Skeletal muscle satellite cell (primary cell): ENCODE measurements at regions not wholly inside any gene's neighbourhood (a gene's known extent, or its start where the extent isn't known, plus 50 kb on each side); places are given as distances from the start of the nearest gene placed in this dataset.

Source experiments
- H3K27me3 ChIP-seq: 2 replicates; pipeline ENCODE4 v1.7.0; 2013; ENCODE audit warnings: low read length; ENCODE audit not compliant: control insufficient read depth, insufficient read depth
- H3K36me3 ChIP-seq: 2 replicates; pipeline ENCODE4 v1.7.0; 2013; ENCODE audit warnings: mild to moderate bottlenecking, control low read depth, low read length; ENCODE audit not compliant: insufficient read depth
- H3K4me1 ChIP-seq: 2 replicates; pipeline ENCODE4 v1.7.0; 2013; ENCODE audit warnings: low read length; ENCODE audit not compliant: control insufficient read depth, insufficient read depth
- H3K4me2 ChIP-seq: 2 replicates; pipeline ENCODE4 v1.7.0; 2013; ENCODE audit warnings: mild to moderate bottlenecking, low read length
- H3K4me3 ChIP-seq: 2 replicates; pipeline ENCODE4 v1.7.0; 2013; ENCODE audit warnings: low read length
- H3K9ac ChIP-seq: 2 replicates; pipeline ENCODE4 v1.7.0; 2013; ENCODE audit warnings: mild to moderate bottlenecking, low read depth, low read length, moderate library complexity
- H3K9me3 ChIP-seq: replicated peaks from 2 replicates; pipeline ENCODE4 v1.7.0; 2013; ENCODE audit warnings: mild to moderate bottlenecking, control low read depth, low read length

GRCh38 chr10:130792096-130792845 lies 519.2 kb downstream of the TCERG1L start:
- Histone ChIP-seq H3K4me2 (no peak overlapping the region), H3K36me3 (no peaks in the 10 kb centered on the region), H3K4me3 (no peak overlapping the region), H3K4me1 (no peaks in the 10 kb centered on the region), H3K9ac (no peak overlapping the region), H3K27me3 (no peaks in the 10 kb centered on the region), H3K9me3 (peaks cover 13% of the 10 kb centered on the region)

- no peak overlapping the region for H3K4me2 ChIP-seq
- no peaks in the 10 kb centered on the region for H3K4me1 ChIP-seq
- no peak overlapping the region for H3K4me3 ChIP-seq
- H3K27me3 ChIP-seq: no peaks in the 10 kb centered on the region
- no peaks in the 10 kb centered on the region for H3K36me3 ChIP-seq
- peaks cover 19% of the 10 kb centered on the region for H3K9me3 ChIP-seq
- H3K9ac ChIP-seq: no peak overlapping the region
Observed at GRCh38 chr10:130795819-130796218, 515.7 kb downstream of the TCERG1L start.

GRCh38 chr10:130799532-130799931 lies 512.0 kb downstream of the TCERG1L start:
- no peak overlapping the region for H3K4me2 ChIP-seq
- no peaks in the 10 kb centered on the region for H3K36me3 ChIP-seq
- H3K4me1 ChIP-seq: no peaks in the 10 kb centered on the region
- no peak overlapping the region for H3K4me3 ChIP-seq
- no peak overlapping the region for H3K9ac ChIP-seq
- H3K27me3 ChIP-seq: no peaks in the 10 kb centered on the region
- H3K9me3 ChIP-seq: peaks cover 23% of the 10 kb centered on the region

- Histone ChIP-seq H3K4me3 (no peak overlapping the region), H3K9ac (no peak overlapping the region), H3K27me3 (no peaks in the 10 kb centered on the region), H3K4me1 (no peaks in the 10 kb centered on the region), H3K9me3 (peaks cover 29% of the 10 kb centered on the region), H3K36me3 (no peaks in the 10 kb centered on the region), H3K4me2 (no peak overlapping the region)
Observed at GRCh38 chr10:130800281-130800680, 511.2 kb downstream of the TCERG1L start.

- Histone ChIP-seq H3K4me2 (no peak overlapping the region), H3K4me1 (no peaks in the 10 kb centered on the region), H3K27me3 (no peaks in the 10 kb centered on the region), H3K9me3 (peaks cover 28% of the 10 kb centered on the region), H3K9ac (no peak overlapping the region), H3K36me3 (no peaks in the 10 kb centered on the region), H3K4me3 (no peak overlapping the region)
Observed at GRCh38 chr10:130801276-130801675, 510.2 kb downstream of the TCERG1L start.

- H3K4me1 ChIP-seq: no peaks in the 10 kb centered on the region
- H3K4me2 ChIP-seq: no peak overlapping the region
- H3K27me3 ChIP-seq: no peaks in the 10 kb centered on the region
- H3K36me3 ChIP-seq: no peaks in the 10 kb centered on the region
- no peak overlapping the region for H3K4me3 ChIP-seq
- no peak overlapping the region for H3K9ac ChIP-seq
- H3K9me3 ChIP-seq: peaks cover 28% of the 10 kb centered on the region
Observed at GRCh38 chr10:130801784-130802183, 509.7 kb downstream of the TCERG1L start.

- no peaks in the 10 kb centered on the region for H3K36me3 ChIP-seq
- H3K9me3 ChIP-seq: peaks cover 28% of the 10 kb centered on the region
- H3K27me3 ChIP-seq: no peaks in the 10 kb centered on the region
Observed at GRCh38 chr10:130802301-130802700, 509.2 kb downstream of the TCERG1L start.

GRCh38 chr10:130804281-130804680 lies 507.2 kb downstream of the TCERG1L start:
- H3K4me1 ChIP-seq: no peaks in the 10 kb centered on the region
- no peaks in the 10 kb centered on the region for H3K36me3 ChIP-seq
- H3K9me3 ChIP-seq: peaks cover 37% of the 10 kb centered on the region
- H3K4me3 ChIP-seq: no peak overlapping the region
- H3K27me3 ChIP-seq: no peaks in the 10 kb centered on the region
- H3K4me2 ChIP-seq: no peak overlapping the region
- no peak overlapping the region for H3K9ac ChIP-seq

More at GRCh38 chr10:130802301-130802700, 509.2 kb downstream of the TCERG1L start:
- no peaks in the 10 kb centered on the region for H3K4me1 ChIP-seq
- no peak overlapping the region for H3K4me3 ChIP-seq
- no peak overlapping the region for H3K9ac ChIP-seq
- H3K4me2 ChIP-seq: no peak overlapping the region

- Histone ChIP-seq H3K9ac (no peak overlapping the region), H3K9me3 (peaks cover 33% of the 10 kb centered on the region), H3K27me3 (no peaks in the 10 kb centered on the region), H3K4me3 (no peak overlapping the region), H3K4me1 (no peaks in the 10 kb centered on the region), H3K36me3 (no peaks in the 10 kb centered on the region), H3K4me2 (no peak overlapping the region)
Observed at GRCh38 chr10:130804778-130805634, 506.5 kb downstream of the TCERG1L start.

- H3K9ac ChIP-seq: no peak overlapping the region
- H3K36me3 ChIP-seq: no peaks in the 10 kb centered on the region
- no peak overlapping the region for H3K4me2 ChIP-seq
- peaks cover 30% of the 10 kb centered on the region for H3K9me3 ChIP-seq
- H3K4me3 ChIP-seq: no peak overlapping the region
- no peaks in the 10 kb centered on the region for H3K4me1 ChIP-seq
- H3K27me3 ChIP-seq: no peaks in the 10 kb centered on the region
Observed at GRCh38 chr10:130805635-130806030, 505.9 kb downstream of the TCERG1L start.

- H3K4me1 ChIP-seq: no peaks in the 10 kb centered on the region
- H3K27me3 ChIP-seq: no peaks in the 10 kb centered on the region
- no peak overlapping the region for H3K4me2 ChIP-seq
- no peak overlapping the region for H3K4me3 ChIP-seq
- no peak overlapping the region for H3K9ac ChIP-seq
- peaks cover 30% of the 10 kb centered on the region for H3K9me3 ChIP-seq
- no peaks in the 10 kb centered on the region for H3K36me3 ChIP-seq
Observed at GRCh38 chr10:130806426-130806825, 505.1 kb downstream of the TCERG1L start.
